ENCODE measurements at regions not wholly inside any gene's neighbourhood (a gene's known extent, or its start where the extent isn't known, plus 50 kb on each side); places are given as distances from the start of the nearest gene placed in this dataset.

GRCh38 chr10:44589944-44590449 lies 205.1 kb upstream of the CXCL12 start:
- TF ChIP-seq POLR2AphosphoS5 (IDR thresholded peaks at IDR 0.05; ENCODE audit: insufficient read depth in 1 of 2, low read depth in 1 of 2) (no peak), POLR2A (IDR thresholded peaks at IDR 0.05) (no peak)

All from vagina (tissue), 2 donors.